A549 (cell line): ENCODE measurements at regions not wholly inside any gene's neighbourhood (a gene's known extent, or its start where the extent isn't known, plus 50 kb on each side); places are given as distances from the start of the nearest gene placed in this dataset.

Source experiments
- ATAC-seq, 2 experiments: fragments of 200-7000 bp in 1 of 2; fragments of >200 bp in 1 of 2; cut with Nextera tagmentation in 1 of 2; cut with Tn5 transposase in 1 of 2; 3 replicates each; pipeline versions ENCODE4 v1.8.0 to v1.9.1; 2018 to 2020; ENCODE audit warnings: mild to moderate bottlenecking in 1 of 2, moderate library complexity in 1 of 2
- CTCF ChIA-PET: fragments of 300-600 bp; sonication (Branson Sonifier 250); formaldehyde crosslinking; extraction: SDS; loops from one replicate; lab custom pipeline; 2021; ENCODE audit warnings: antibody characterized with exemption, inconsistent platforms; lab: Yijun Ruan, JAX
- POLR2A ChIA-PET: fragments of 350-600 bp; formaldehyde crosslinking; extraction: SDS; loops from one replicate; lab custom pipeline; 2021; ENCODE audit warnings: antibody characterized with exemption, inconsistent platforms; lab: Yijun Ruan, JAX
- DNase-seq, 2 experiments: peaks; one replicate each; pipeline versions ENCODE4 v3.0.0 to v3.0.0-alpha.2; 2011 to 2016; ENCODE audit warnings: low read depth in 1 of 2, low spot score in 1 of 2
- FAIRE-seq: peaks from 2 replicates; lab custom pipeline; 2011; peaks lifted over from hg19 to GRCh38; lab: Jason Lieb, UNC
- H3K27ac ChIP-seq, 2 experiments: fragments of >200 bp; sonication (Bioruptor Twin); formaldehyde crosslinking; 3 replicates each; pipeline ENCODE4 v1.5.1; 2016 to 2017
- H3K4me1 ChIP-seq: fragments of >200 bp; sonication (Bioruptor Twin); formaldehyde crosslinking; 3 replicates; pipeline ENCODE4 v1.6.1; 2016
- H3K4me2 ChIP-seq: fragments of >200 bp; sonication (Bioruptor Twin); formaldehyde crosslinking; 3 replicates; pipeline ENCODE4 v1.6.1; 2016
- H3K4me3 ChIP-seq: fragments of >200 bp; sonication (Bioruptor Twin); formaldehyde crosslinking; 3 replicates; pipeline ENCODE4 v1.5.1; 2016
- H3K9me3 ChIP-seq: fragments of >200 bp; sonication (Bioruptor Twin); formaldehyde crosslinking; 3 replicates; pipeline ENCODE4 v1.6.1; 2016
- ATOH8 ChIP-seq: fragments of 250-450 bp; sonication (Bioruptor Pico); IDR thresholded peaks from 2 replicates; pipeline ENCODE4 v1.5.0; 2020; ENCODE audit warnings: low read depth, mild to moderate bottlenecking, moderate library complexity
- BCL3 ChIP-seq: fragments of >200 bp; sonication (Bioruptor Twin); formaldehyde crosslinking; IDR thresholded peaks from 3 replicates; pipeline ENCODE4 v1.6.1; 2016
- BHLHE40 ChIP-seq: IDR thresholded peaks from 2 replicates; pipeline ENCODE4 v1.6.1; 2012; ENCODE audit warnings: low read depth, low read length, inconsistent platforms
- CBX8 ChIP-seq: fragments of 200-600 bp; sonication (generic); IDR thresholded peaks from 2 replicates; pipeline ENCODE4 v1.6.1; 2016
- CEBPB ChIP-seq, 2 experiments: fragments of >200 bp in 1 of 2; sonication (Bioruptor Twin) in 1 of 2; formaldehyde crosslinking in 1 of 2; IDR thresholded peaks; 2 replicates each; pipeline ENCODE4 v1.6.1; 2012 to 2016
- CTCF ChIP-seq: fragments of >200 bp; sonication (Bioruptor Twin); formaldehyde crosslinking; IDR thresholded peaks from 3 replicates; pipeline ENCODE4 v1.5.1; 2016
- EHF ChIP-seq: fragments of 250-450 bp; sonication (Bioruptor Pico); IDR thresholded peaks from 2 replicates; pipeline ENCODE4 v1.5.0; 2020; ENCODE audit warnings: mild to moderate bottlenecking
- ESRRA ChIP-seq: fragments of 150-350 bp; IDR thresholded peaks from 2 replicates; pipeline ENCODE4 v1.6.1; 2014; ENCODE audit warnings: mild to moderate bottlenecking, low read length, borderline replicate concordance
- FOSL2 ChIP-seq, 2 experiments: fragments of 450-650 bp in 1 of 2; fragments of >200 bp in 1 of 2; sonication (Bioruptor Twin) in 1 of 2; formaldehyde crosslinking; IDR thresholded peaks; 2 replicates each; pipeline versions ENCODE4 v1.5.0 to v1.6.1; 2016 to 2020; ENCODE audit warnings: mild to moderate bottlenecking in 1 of 2, moderate library complexity in 1 of 2
- FOXS1 ChIP-seq: fragments of 250-450 bp; sonication (Bioruptor Pico); IDR thresholded peaks from 2 replicates; pipeline ENCODE4 v1.5.0; 2020; ENCODE audit warnings: mild to moderate bottlenecking, moderate library complexity
- GATA3 ChIP-seq: IDR thresholded peaks from 2 replicates; pipeline ENCODE4 v1.6.1; 2012; ENCODE audit warnings: borderline replicate concordance
- HEYL ChIP-seq: fragments of 250-450 bp; sonication (Bioruptor Pico); IDR thresholded peaks from 2 replicates; pipeline ENCODE4 v1.8.0; 2021; ENCODE audit warnings: mild to moderate bottlenecking, moderate library complexity
- HOXB5 ChIP-seq: fragments of 250-450 bp; sonication (Bioruptor Pico); IDR thresholded peaks from 2 replicates; pipeline ENCODE4 v1.5.0; 2020; ENCODE audit warnings: mild to moderate bottlenecking, moderate library complexity
- JUN ChIP-seq, 2 experiments: fragments of >200 bp; sonication (Bioruptor Twin); formaldehyde crosslinking; IDR thresholded peaks; 2 replicates in 1 of 2; 3 replicates in 1 of 2; pipeline ENCODE4 v1.6.1; 2016 to 2017
- MAZ ChIP-seq: fragments of 150-350 bp; IDR thresholded peaks from 2 replicates; pipeline ENCODE4 v1.6.1; 2014; ENCODE audit warnings: antibody characterized with exemption, low read depth, low read length, borderline replicate concordance
- MYC ChIP-seq: IDR thresholded peaks from 2 replicates; pipeline ENCODE4 v1.6.1; 2012; ENCODE audit warnings: mild to moderate bottlenecking, inconsistent platforms, low read length, improper control_type of control experiment, borderline replicate concordance
- POLR2AphosphoS2 ChIP-seq: conservative IDR thresholded peaks from 2 replicates; pipeline ENCODE4 v1.6.1; 2012; ENCODE audit warnings: low read length, improper control_type of control experiment, inconsistent platforms
- RNF2 ChIP-seq: fragments of 200-600 bp; sonication (generic); IDR thresholded peaks from 2 replicates; pipeline ENCODE4 v1.6.1; 2016; ENCODE audit warnings: low read depth, mild to moderate bottlenecking, antibody characterized with exemption, moderate library complexity, borderline replicate concordance
- TFCP2L1 ChIP-seq: fragments of 250-450 bp; sonication (Bioruptor Pico); IDR thresholded peaks from 2 replicates; pipeline ENCODE4 v1.5.0; 2021; ENCODE audit warnings: mild to moderate bottlenecking
- TP53 ChIP-seq: fragments of 250-450 bp; sonication (Bioruptor Pico); IDR thresholded peaks from 2 replicates; pipeline ENCODE4 v1.5.0; 2021; ENCODE audit warnings: mild to moderate bottlenecking, moderate library complexity
- ZC3H11A ChIP-seq: fragments of 450-650 bp; IDR thresholded peaks from 2 replicates; pipeline ENCODE4 v1.6.1; 2014; ENCODE audit warnings: antibody characterized with exemption, mild to moderate bottlenecking
- ZFP36 ChIP-seq: fragments of 450-650 bp; IDR thresholded peaks from 2 replicates; pipeline ENCODE4 v1.6.1; 2014; ENCODE audit warnings: borderline replicate concordance; ENCODE audit not compliant: partially characterized antibody
- ZNF302 ChIP-seq: fragments of 250-450 bp; sonication (Bioruptor Pico); IDR thresholded peaks from 2 replicates; pipeline ENCODE4 v1.9.0; 2021; ENCODE audit warnings: inconsistent platforms, mild to moderate bottlenecking, moderate library complexity
- ZSCAN20 ChIP-seq: fragments of 250-450 bp; sonication (Bioruptor Pico); IDR thresholded peaks from 2 replicates; pipeline ENCODE4 v1.8.0; 2022; ENCODE audit warnings: mild to moderate bottlenecking, moderate library complexity
- WGBS: methylation state at CpG from one replicate; pipeline ENCODE4 v1.1.6; 2017; ENCODE audit errors: missing lambda C conversion rate; 5-methylcytosine and 5-hydroxymethylcytosine counted together

DNA sequence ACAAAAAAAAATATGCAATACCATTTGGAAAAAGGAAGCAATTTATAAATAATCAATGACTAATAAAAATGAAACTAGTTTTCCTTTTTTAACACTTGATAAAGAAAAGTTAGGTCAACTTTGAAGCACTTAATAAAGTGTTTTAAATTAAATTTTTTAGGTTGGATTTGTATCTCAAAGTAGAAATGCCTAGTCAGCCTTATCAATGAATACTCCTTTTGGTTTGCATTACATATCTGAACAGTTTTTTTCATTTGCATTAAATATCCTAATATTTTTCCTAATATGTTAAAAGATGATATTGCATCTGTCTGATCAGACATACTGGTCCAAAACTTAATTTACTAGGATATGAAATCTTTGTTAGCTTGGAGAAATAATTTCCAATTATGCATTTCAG lies 155.8 kb upstream of the ZFP42 start:
- ATAC-seq (no peak), FAIRE-seq (no peak), DNase-seq (no peak)
- Histone ChIP-seq H3K27ac (no peak overlapping the region), H3K4me1 (no peaks in the 10 kb centered on the region), H3K9me3 (no peaks in the 10 kb centered on the region), H3K4me3 (no peak overlapping the region), H3K4me2 (no peak overlapping the region)
- ChIA-PET POLR2A (no interaction called here), CTCF (no interaction called here)
- no peak for TF ChIP-seq TFCP2L1 (CRISPR knock-in tag)
- no peak for TF ChIP-seq CEBPB (IDR thresholded peaks at IDR 0.05)
- no peak for TF ChIP-seq HOXB5 (CRISPR knock-in tag)
- TF ChIP-seq ZC3H11A, result no peak
- no peak for TF ChIP-seq EHF

DNA sequence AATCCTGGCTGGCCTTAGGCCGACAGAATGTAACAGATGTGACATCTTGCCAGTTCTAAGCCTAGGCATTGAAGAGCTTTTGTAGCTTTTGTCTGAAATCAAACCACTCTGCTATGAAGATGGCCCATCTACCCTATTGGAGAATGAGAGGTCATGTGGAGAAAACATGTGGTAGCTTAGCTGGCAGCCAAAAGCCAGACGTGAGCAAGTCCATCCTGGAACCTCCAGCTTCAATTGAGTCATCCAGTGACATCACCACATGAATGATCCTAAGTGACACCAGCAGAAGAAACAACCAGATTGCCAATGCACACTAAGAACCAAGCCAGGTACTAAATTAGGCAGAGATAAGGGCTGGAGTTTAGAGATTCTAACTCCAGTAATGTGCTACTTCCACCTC lies 154.8 kb upstream of the ZFP42 start:
- DNase-seq (peak in 1 of 2 experiments; percentile 19), FAIRE-seq (no peak), ATAC-seq (no peak)
- H3K27ac ChIP-seq, result no peak overlapping the region
- CTCF ChIA-PET, result no interaction called here
- POLR2A ChIA-PET, result no interaction called here
- TF ChIP-seq POLR2AphosphoS2 (no peak), ESRRA (no peak), RNF2 (no peak), ZC3H11A (no peak)
- no peaks in the 10 kb centered on the region for H3K4me1 ChIP-seq
- 57% methylated on average over 2 of the region's 2 CpGs for WGBS
- H3K4me3 ChIP-seq, result no peak overlapping the region
- H3K9me3 ChIP-seq, result no peaks in the 10 kb centered on the region
- H3K4me2 ChIP-seq, result no peak overlapping the region

- no peak overlapping the region for H3K4me2 ChIP-seq
- ChIA-PET CTCF (no interaction called here), POLR2A (no interaction called here)
- TF ChIP-seq JUN (IDR thresholded peaks at IDR 0.05) (no peak), TP53 (CRISPR knock-in tag) (no peak), MAZ (no peak), MYC (no peak), CTCF (no peak), HEYL (CRISPR knock-in tag) (no peak), GATA3 (no peak), FOXS1 (no peak), ZSCAN20 (CRISPR knock-in tag) (no peak), FOSL2 (IDR thresholded peaks at IDR 0.05) (no peak), FOSL2 (CRISPR knock-in tag; IDR thresholded peaks at IDR 0.05) (no peak), ZC3H11A (no peak), CBX8 (no peak), ATOH8 (no peak), ZFP36 (no peak), BCL3 (no peak), ZNF302 (CRISPR knock-in tag) (no peak), BHLHE40 (no peak)
- ATAC-seq, result no peak
- FAIRE-seq, result no peak
- H3K4me1 ChIP-seq, result no peaks in the 10 kb centered on the region
- H3K9me3 ChIP-seq, result no peaks in the 10 kb centered on the region
- H3K4me3 ChIP-seq, result no peak overlapping the region
- WGBS, result 79% methylated on average over 12 of the region's 13 CpGs
- no peak for DNase-seq
- no peak overlapping the region for H3K27ac ChIP-seq
Observed at GRCh38 chr4:187849556-187850225, 145.9 kb upstream of the ZFP42 start.
